Activated naive CD8-positive, alpha-beta T cell (primary cell): ENCODE measurements at regions not wholly inside any gene's neighbourhood (a gene's known extent, or its start where the extent isn't known, plus 50 kb on each side); places are given as distances from the start of the nearest gene placed in this dataset.
"Not testable (repeated sequence)": the region's sequence is repeated elsewhere in the genome, so short reads cannot be mapped to it uniquely, and the experiment has no call there.

Experiments used
- H3K27ac Mint-ChIP-seq: one replicate; pipeline ENCODE4 v1.8.0; 2021; ENCODE audit warnings: mixed read lengths
- H3K27me3 Mint-ChIP-seq: one replicate; pipeline ENCODE4 v1.8.0; 2021; ENCODE audit warnings: mixed read lengths
- H3K36me3 Mint-ChIP-seq: one replicate; pipeline ENCODE4 v1.8.0; 2021; ENCODE audit warnings: mixed read lengths
- H3K4me1 Mint-ChIP-seq: one replicate; pipeline ENCODE4 v1.8.0; 2021; ENCODE audit warnings: low read depth, mixed read lengths
- H3K4me3 Mint-ChIP-seq: one replicate; pipeline ENCODE4 v1.8.0; 2021; ENCODE audit warnings: mild to moderate bottlenecking, mixed read lengths
- H3K9me3 Mint-ChIP-seq: one replicate; pipeline ENCODE4 v1.8.0; 2021; ENCODE audit warnings: low read depth, mixed read lengths

- peaks cover 6% of the 10 kb centered on the region for H3K27me3 Mint-ChIP-seq
Observed at GRCh38 chr12:94841904-94842610, 161.4 kb downstream of the NDUFA12 start.

GRCh38 chr12:94841177-94841576 lies 162.3 kb downstream of the NDUFA12 start:
- H3K36me3 Mint-ChIP-seq, result no peaks in the 10 kb centered on the region
- H3K27me3 Mint-ChIP-seq, result peaks cover 3% of the 10 kb centered on the region
- H3K9me3 Mint-ChIP-seq, result no peaks in the 10 kb centered on the region
- no peak overlapping the region for H3K27ac Mint-ChIP-seq
- H3K4me3 Mint-ChIP-seq, result no peak overlapping the region
- no peaks in the 10 kb centered on the region for H3K4me1 Mint-ChIP-seq

More at GRCh38 chr12:94841904-94842610, 161.4 kb downstream of the NDUFA12 start:
- Mint-ChIP-seq H3K9me3 (no peaks in the 10 kb centered on the region), H3K4me1 (no peaks in the 10 kb centered on the region), H3K4me3 (no peak overlapping the region), H3K36me3 (no peaks in the 10 kb centered on the region), H3K27ac (no peak overlapping the region)

DNA sequence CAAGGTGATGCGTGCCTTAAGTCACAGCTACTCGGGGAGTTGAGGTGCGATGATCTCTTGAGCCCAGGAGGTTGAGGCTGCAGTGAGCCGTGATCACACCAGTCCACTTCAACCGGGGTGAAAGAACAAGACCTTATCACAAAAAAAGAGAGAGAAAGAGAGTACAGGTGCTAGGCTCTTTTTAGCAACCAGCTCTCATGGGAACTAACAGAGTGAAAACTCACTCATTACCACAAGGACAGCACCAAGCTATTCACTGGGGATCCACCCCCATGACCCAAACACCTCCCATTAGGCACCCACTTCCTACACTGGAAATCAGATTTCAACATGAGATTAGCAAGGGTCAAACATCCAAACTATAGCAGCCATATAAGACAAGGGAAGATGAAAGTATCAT lies 164.2 kb downstream of the NDUFA12 start:
- no peak overlapping the region for H3K4me3 Mint-ChIP-seq
- H3K27ac Mint-ChIP-seq, result no peak overlapping the region
- H3K36me3 Mint-ChIP-seq, result peaks cover 2% of the 10 kb centered on the region
- no peaks in the 10 kb centered on the region for H3K4me1 Mint-ChIP-seq
- peaks cover 3% of the 10 kb centered on the region for H3K27me3 Mint-ChIP-seq
- H3K9me3 Mint-ChIP-seq, result no peaks in the 10 kb centered on the region

DNA sequence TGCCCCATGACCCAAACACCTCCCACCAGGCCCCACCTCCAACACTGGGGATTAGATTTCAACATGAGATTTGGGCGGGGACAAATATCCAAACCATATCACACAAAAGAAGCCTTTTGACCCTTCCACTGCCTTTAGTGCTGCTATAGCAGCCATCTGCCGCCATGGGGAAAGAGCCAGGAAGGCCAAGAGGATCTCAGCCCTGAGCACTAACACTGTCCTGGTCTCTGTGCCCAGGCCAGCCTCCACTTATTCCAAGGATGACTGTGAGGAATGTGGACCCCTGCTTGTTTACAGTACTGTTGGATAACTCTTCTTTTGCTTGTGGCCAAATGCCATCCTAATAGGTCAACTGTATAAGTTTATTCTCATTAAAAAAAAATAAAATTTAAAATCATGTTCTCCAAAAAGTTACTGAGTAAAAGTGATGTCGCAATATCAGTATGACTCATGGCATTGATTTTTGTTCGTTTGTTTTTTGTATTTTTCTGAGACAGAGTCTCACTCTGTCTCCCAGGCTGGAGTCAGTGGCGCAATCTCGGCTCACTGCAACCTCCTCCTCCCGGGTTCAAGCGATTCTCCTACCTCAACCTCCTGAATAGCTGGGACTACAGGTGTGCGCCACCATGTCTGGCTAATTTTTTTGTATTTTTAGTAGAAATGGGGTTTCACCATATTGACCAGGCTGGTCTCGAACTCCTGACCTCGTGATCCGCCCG lies 166.4 kb downstream of the NDUFA12 start:
- H3K9me3 Mint-ChIP-seq, H3K27ac Mint-ChIP-seq, H3K4me1 Mint-ChIP-seq: not testable (repeated sequence)

GRCh38 chr12:94834036-94834625 lies 169.4 kb downstream of the NDUFA12 start:
- no peaks in the 10 kb centered on the region for H3K9me3 Mint-ChIP-seq
- H3K36me3 Mint-ChIP-seq, result peaks cover 2% of the 10 kb centered on the region
- peaks cover 18% of the 10 kb centered on the region for H3K4me1 Mint-ChIP-seq
- no peak overlapping the region for H3K4me3 Mint-ChIP-seq
- H3K27me3 Mint-ChIP-seq, result no peaks in the 10 kb centered on the region
- no peak overlapping the region for H3K27ac Mint-ChIP-seq

More for the DNA sequence above, 166.4 kb downstream of the NDUFA12 start:
- not testable (repeated sequence) for H3K4me3 Mint-ChIP-seq, H3K27me3 Mint-ChIP-seq, H3K36me3 Mint-ChIP-seq

DNA sequence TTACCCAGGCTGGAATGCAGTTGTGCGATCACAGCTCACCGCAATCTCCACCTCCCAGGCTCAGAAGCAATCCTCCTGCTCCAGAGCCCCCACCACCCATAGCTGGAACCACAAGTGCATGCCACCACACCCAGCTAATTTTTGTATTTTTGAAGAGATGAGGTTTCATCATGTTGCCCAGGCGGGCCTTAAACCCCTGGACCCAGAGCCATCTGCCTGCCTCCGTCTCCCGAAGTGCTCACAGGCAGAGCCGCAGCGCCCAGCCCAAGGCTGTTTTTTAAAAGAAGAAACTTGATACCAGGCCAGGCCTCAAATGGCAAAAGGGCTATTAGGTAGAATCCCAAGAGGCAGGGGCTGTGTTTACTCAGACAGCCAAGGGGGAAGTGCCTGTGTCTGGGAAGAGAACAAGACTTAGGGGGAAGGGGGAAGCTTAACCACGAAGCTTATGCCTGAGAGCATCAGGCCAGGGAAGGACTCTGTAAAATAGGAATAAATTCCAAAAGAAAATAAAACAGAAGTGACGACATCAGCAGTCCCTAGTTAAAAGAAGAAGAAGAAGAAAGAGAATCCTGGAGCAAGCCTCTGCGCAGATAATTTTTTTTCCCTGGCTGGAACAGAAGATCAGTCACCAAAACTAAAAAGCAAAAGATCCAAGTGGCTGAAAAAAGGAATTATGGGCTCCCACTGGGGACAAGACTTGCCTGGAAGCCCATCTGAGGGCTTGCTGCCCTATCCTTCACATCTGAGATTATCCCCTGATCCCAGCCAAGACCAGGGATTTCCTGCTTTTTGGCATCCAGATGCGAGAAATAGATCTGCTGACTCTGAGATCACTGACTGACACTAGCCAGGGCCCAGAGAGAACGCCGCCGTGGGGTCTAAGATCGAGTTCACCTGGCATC lies 170.5 kb downstream of the NDUFA12 start:
- Mint-ChIP-seq H3K27ac (no peak overlapping the region), H3K27me3 (no peaks in the 10 kb centered on the region), H3K4me3 (no peak overlapping the region), H3K9me3 (no peaks in the 10 kb centered on the region), H3K36me3 (peaks cover 3% of the 10 kb centered on the region), H3K4me1 (peaks cover 18% of the 10 kb centered on the region)

DNA sequence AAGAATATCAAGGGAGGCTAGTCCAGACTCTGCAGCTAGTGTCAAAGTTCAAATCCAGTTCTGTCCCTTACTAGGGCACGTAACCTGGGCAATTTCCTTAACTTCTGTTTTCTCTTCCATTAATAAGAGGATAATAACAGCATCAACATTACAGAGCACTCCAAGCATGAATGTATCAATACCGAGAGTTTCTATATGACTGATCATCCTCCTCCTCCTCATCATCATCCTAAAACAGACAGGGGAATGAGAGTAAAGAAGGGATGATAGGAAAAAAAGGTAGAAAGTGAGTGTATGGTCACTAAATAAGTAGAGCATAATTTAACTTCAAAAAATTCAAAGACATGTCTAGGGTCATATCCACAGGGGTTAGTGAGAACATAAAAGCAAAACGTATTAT lies 171.4 kb downstream of the NDUFA12 start:
- Mint-ChIP-seq H3K36me3 (peaks cover 6% of the 10 kb centered on the region), H3K27ac (no peak overlapping the region), H3K4me3 (no peak overlapping the region), H3K4me1 (peaks cover 18% of the 10 kb centered on the region), H3K27me3 (no peaks in the 10 kb centered on the region), H3K9me3 (no peaks in the 10 kb centered on the region)

GRCh38 chr12:94831081-94831751 lies 172.3 kb downstream of the NDUFA12 start:
- Mint-ChIP-seq H3K27ac (peak overlapping the region; percentile 17), H3K4me3 (peak overlapping the region; percentile 5), H3K4me1 (peaks cover 18% of the 10 kb centered on the region), H3K27me3 (no peaks in the 10 kb centered on the region), H3K9me3 (no peaks in the 10 kb centered on the region), H3K36me3 (peaks cover 6% of the 10 kb centered on the region)

DNA sequence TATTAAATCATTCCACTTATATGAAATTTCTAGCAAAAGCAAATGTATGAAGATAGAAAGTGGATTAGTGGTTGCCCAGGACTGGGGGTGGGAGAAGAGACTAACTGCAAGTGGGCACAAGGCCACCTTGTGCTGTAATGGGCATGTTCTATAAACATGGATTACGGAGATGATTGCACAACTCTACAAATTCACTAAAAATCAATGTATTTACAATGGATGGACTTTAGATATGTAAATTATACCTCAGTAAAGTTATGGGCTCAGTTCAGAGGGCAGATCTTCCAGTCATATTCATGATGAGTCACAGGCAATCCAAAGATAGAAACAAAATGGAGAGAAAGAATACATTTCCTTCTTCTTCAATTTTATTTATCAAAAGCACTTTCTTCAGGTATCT lies 173.9 kb downstream of the NDUFA12 start:
- H3K4me3 Mint-ChIP-seq, result no peak overlapping the region
- H3K27ac Mint-ChIP-seq, result no peak overlapping the region
- peaks cover 4% of the 10 kb centered on the region for H3K36me3 Mint-ChIP-seq
- H3K27me3 Mint-ChIP-seq, result no peaks in the 10 kb centered on the region
- no peaks in the 10 kb centered on the region for H3K9me3 Mint-ChIP-seq
- H3K4me1 Mint-ChIP-seq, result peaks cover 18% of the 10 kb centered on the region

DNA sequence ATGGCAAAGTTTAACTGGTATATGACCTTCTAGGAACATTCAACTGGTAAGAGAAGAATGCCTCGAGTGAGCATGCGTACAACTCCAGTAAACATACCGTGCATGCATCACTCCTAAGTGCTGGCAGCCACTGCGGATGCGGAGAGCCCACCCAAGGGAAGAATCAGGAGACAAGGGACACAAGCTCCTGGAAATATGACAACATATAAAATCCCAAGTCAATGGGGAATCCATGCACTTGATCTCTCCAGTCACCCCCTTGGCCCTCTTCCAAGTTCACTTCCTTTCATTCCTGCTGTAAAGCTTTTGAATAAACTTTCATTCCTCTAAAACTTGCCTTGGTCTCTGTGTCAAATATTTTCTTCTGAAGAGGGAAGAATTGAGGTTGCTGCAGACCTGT lies 168.7 kb upstream of the TMCC3 start:
- no peaks in the 10 kb centered on the region for H3K4me1 Mint-ChIP-seq
- H3K4me3 Mint-ChIP-seq, result no peak overlapping the region
- no peaks in the 10 kb centered on the region for H3K36me3 Mint-ChIP-seq

GRCh38 chr12:94817695-94818075 lies 167.3 kb upstream of the TMCC3 start:
- H3K9me3 Mint-ChIP-seq, result peaks cover 15% of the 10 kb centered on the region
- no peak overlapping the region for H3K27ac Mint-ChIP-seq
- H3K4me1 Mint-ChIP-seq, result no peaks in the 10 kb centered on the region
- peaks cover 3% of the 10 kb centered on the region for H3K36me3 Mint-ChIP-seq
- no peak overlapping the region for H3K4me3 Mint-ChIP-seq
- peaks cover 2% of the 10 kb centered on the region for H3K27me3 Mint-ChIP-seq

More for the DNA sequence above, 168.7 kb upstream of the TMCC3 start:
- Mint-ChIP-seq H3K27me3 (peaks cover 2% of the 10 kb centered on the region), H3K27ac (no peak overlapping the region), H3K9me3 (peaks cover 2% of the 10 kb centered on the region)

DNA sequence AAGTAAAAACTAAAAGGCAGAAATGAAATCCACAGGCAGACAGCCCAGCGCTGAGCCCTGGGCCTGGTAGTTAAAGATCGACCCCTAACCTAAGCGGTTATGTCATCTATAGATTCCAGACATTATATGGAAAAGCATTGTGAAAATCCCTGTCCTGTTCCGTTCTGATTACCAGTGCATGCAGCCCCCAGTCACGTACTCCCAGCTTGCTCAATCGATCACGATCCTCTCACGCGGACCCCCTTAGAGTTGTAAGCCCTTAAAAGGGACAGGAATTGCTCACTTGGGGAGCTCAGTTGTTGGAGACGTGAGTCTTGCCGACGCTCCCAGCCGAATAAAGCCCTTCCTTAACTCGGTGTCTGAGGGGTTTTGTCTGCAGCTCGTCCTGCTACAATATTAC lies 166.8 kb upstream of the TMCC3 start:
- peaks cover 15% of the 10 kb centered on the region for H3K9me3 Mint-ChIP-seq
- not testable (repeated sequence) for H3K4me3 Mint-ChIP-seq, H3K36me3 Mint-ChIP-seq, H3K27ac Mint-ChIP-seq, H3K4me1 Mint-ChIP-seq, H3K27me3 Mint-ChIP-seq

GRCh38 chr12:94816746-94817145 lies 166.4 kb upstream of the TMCC3 start:
- not testable (repeated sequence) for H3K36me3 Mint-ChIP-seq, H3K27me3 Mint-ChIP-seq, H3K4me1 Mint-ChIP-seq, H3K4me3 Mint-ChIP-seq, H3K27ac Mint-ChIP-seq
- peaks cover 15% of the 10 kb centered on the region for H3K9me3 Mint-ChIP-seq

GRCh38 chr12:94815958-94816357 lies 165.6 kb upstream of the TMCC3 start:
- H3K4me1 Mint-ChIP-seq, result no peaks in the 10 kb centered on the region
- peaks cover 2% of the 10 kb centered on the region for H3K27me3 Mint-ChIP-seq
- no peak overlapping the region for H3K4me3 Mint-ChIP-seq
- H3K27ac Mint-ChIP-seq, result no peak overlapping the region
- peaks cover 3% of the 10 kb centered on the region for H3K36me3 Mint-ChIP-seq
- peaks cover 15% of the 10 kb centered on the region for H3K9me3 Mint-ChIP-seq
